Lower leg skin (tissue), 3 donors: ENCODE measurements at regions not wholly inside any gene's neighbourhood (a gene's known extent, or its start where the extent isn't known, plus 50 kb on each side); places are given as distances from the start of the nearest gene placed in this dataset.

Source experiments
- CTCF ChIP-seq, 3 donors: fragments of 450-650 bp; IDR thresholded peaks; one replicate each; pipeline ENCODE4 v1.5.1; 2016; ENCODE audit warnings: antibody characterized with exemption in 3 of 3, mild to moderate bottlenecking in 3 of 3, moderate library complexity in 2 of 3
- POLR2A ChIP-seq, 2 donors: fragments of 450-650 bp; IDR thresholded peaks; one replicate each; pipeline ENCODE4 v1.6.1; 2016 to 2017; ENCODE audit warnings: antibody characterized with exemption in 2 of 2, mild to moderate bottlenecking in 1 of 2, moderate library complexity in 1 of 2

GRCh38 chr3:187565701-187566100, 104.5 kb downstream of the SST start:
- TF ChIP-seq CTCF (IDR thresholded peaks at IDR 0.05), result no peak
- no peak for TF ChIP-seq POLR2A (IDR thresholded peaks at IDR 0.05)
